ENCODE measurements at regions not wholly inside any gene's neighbourhood (a gene's known extent, or its start where the extent isn't known, plus 50 kb on each side); places are given as distances from the start of the nearest gene placed in this dataset.

GRCh38 chr6:9810286-9810685 is 604.6 kb downstream of the TFAP2A start:
- ATAC-seq (ENCODE audit: low read depth): no peak
- no peak for DNase-seq
- H3K27ac Mint-ChIP-seq: no peak overlapping the region
- no peaks in the 10 kb centered on the region for H3K4me1 Mint-ChIP-seq
- H3K9me3 Mint-ChIP-seq: peaks cover 3% of the 10 kb centered on the region
- H3K4me3 Mint-ChIP-seq: no peak overlapping the region
- no peaks in the 10 kb centered on the region for H3K36me3 Mint-ChIP-seq
- no peaks in the 10 kb centered on the region for H3K27me3 Mint-ChIP-seq
- POLR2A ChIA-PET: no interaction called here

GRCh38 chr6:9806195-9806594 is 608.7 kb downstream of the TFAP2A start:
- Mint-ChIP-seq H3K27ac (no peak overlapping the region), H3K9me3 (peaks cover 3% of the 10 kb centered on the region), H3K4me3 (no peak overlapping the region), H3K36me3 (no peaks in the 10 kb centered on the region), H3K27me3 (no peaks in the 10 kb centered on the region), H3K4me1 (no peaks in the 10 kb centered on the region)
- POLR2A ChIA-PET: no interaction called here
- ATAC-seq (ENCODE audit: low read depth) (no peak), DNase-seq (no peak)

GRCh38 chr6:9801249-9801754 is 613.6 kb downstream of the TFAP2A start:
- Mint-ChIP-seq H3K4me3 (no peak overlapping the region), H3K4me1 (no peaks in the 10 kb centered on the region), H3K27ac (no peak overlapping the region), H3K27me3 (no peaks in the 10 kb centered on the region), H3K9me3 (peaks cover 3% of the 10 kb centered on the region), H3K36me3 (no peaks in the 10 kb centered on the region)
- DNase-seq (no peak), ATAC-seq (ENCODE audit: low read depth) (no peak)
- POLR2A ChIA-PET: no interaction called here

GRCh38 chr6:9799582-9799981 is 615.3 kb downstream of the TFAP2A start:
- Mint-ChIP-seq H3K4me3 (no peak overlapping the region), H3K36me3 (no peaks in the 10 kb centered on the region), H3K9me3 (peaks cover 2% of the 10 kb centered on the region), H3K27ac (no peak overlapping the region), H3K4me1 (no peaks in the 10 kb centered on the region), H3K27me3 (no peaks in the 10 kb centered on the region)
- DNase-seq: no peak
- POLR2A ChIA-PET: no interaction called here
- ATAC-seq (ENCODE audit: low read depth): no peak

- POLR2A ChIA-PET: no interaction called here
- no peaks in the 10 kb centered on the region for H3K36me3 Mint-ChIP-seq
- H3K4me3 Mint-ChIP-seq: no peak overlapping the region
- H3K4me1 Mint-ChIP-seq: no peaks in the 10 kb centered on the region
- ATAC-seq (ENCODE audit: low read depth) (no peak), DNase-seq (no peak)
- H3K27me3 Mint-ChIP-seq: no peaks in the 10 kb centered on the region
- H3K9me3 Mint-ChIP-seq: peaks cover 2% of the 10 kb centered on the region
- H3K27ac Mint-ChIP-seq: no peak overlapping the region
Observed at GRCh38 chr6:9796827-9797226, 618.0 kb downstream of the TFAP2A start.

GRCh38 chr6:9795880-9796279 is 619.0 kb downstream of the TFAP2A start:
- H3K36me3 Mint-ChIP-seq: no peaks in the 10 kb centered on the region
- no peaks in the 10 kb centered on the region for H3K4me1 Mint-ChIP-seq
- no peak for ATAC-seq (ENCODE audit: low read depth)
- no peaks in the 10 kb centered on the region for H3K27me3 Mint-ChIP-seq
- POLR2A ChIA-PET: no interaction called here
- DNase-seq: no peak
- H3K27ac Mint-ChIP-seq: no peak overlapping the region
- no peak overlapping the region for H3K4me3 Mint-ChIP-seq
- peaks cover 2% of the 10 kb centered on the region for H3K9me3 Mint-ChIP-seq

GRCh38 chr6:9789201-9789600 is 625.7 kb downstream of the TFAP2A start:
- Mint-ChIP-seq H3K27me3 (no peaks in the 10 kb centered on the region), H3K27ac (no peak overlapping the region), H3K4me1 (no peaks in the 10 kb centered on the region), H3K9me3 (no peaks in the 10 kb centered on the region), H3K36me3 (no peaks in the 10 kb centered on the region), H3K4me3 (no peak overlapping the region)
- DNase-seq (no peak), ATAC-seq (ENCODE audit: low read depth) (no peak)
- POLR2A ChIA-PET: no interaction called here

- Mint-ChIP-seq H3K27ac (no peak overlapping the region), H3K4me3 (no peak overlapping the region), H3K4me1 (no peaks in the 10 kb centered on the region), H3K36me3 (no peaks in the 10 kb centered on the region), H3K27me3 (no peaks in the 10 kb centered on the region), H3K9me3 (no peaks in the 10 kb centered on the region)
- DNase-seq: no peak
- POLR2A ChIA-PET: no interaction called here
- ATAC-seq (ENCODE audit: low read depth): no peak
Observed at GRCh38 chr6:9784786-9785185, 630.1 kb downstream of the TFAP2A start.

GRCh38 chr6:9783567-9783966 is 631.3 kb downstream of the TFAP2A start:
- POLR2A ChIA-PET: no interaction called here
- H3K27me3 Mint-ChIP-seq: no peaks in the 10 kb centered on the region
- no peak for DNase-seq
- H3K4me1 Mint-ChIP-seq: no peaks in the 10 kb centered on the region
- no peak for ATAC-seq (ENCODE audit: low read depth)
- H3K4me3 Mint-ChIP-seq: no peak overlapping the region
- no peak overlapping the region for H3K27ac Mint-ChIP-seq
- no peaks in the 10 kb centered on the region for H3K36me3 Mint-ChIP-seq
- no peaks in the 10 kb centered on the region for H3K9me3 Mint-ChIP-seq

- POLR2A ChIA-PET: no interaction called here
- no peaks in the 10 kb centered on the region for H3K9me3 Mint-ChIP-seq
- no peak overlapping the region for H3K27ac Mint-ChIP-seq
- no peak overlapping the region for H3K4me3 Mint-ChIP-seq
- no peaks in the 10 kb centered on the region for H3K36me3 Mint-ChIP-seq
- H3K27me3 Mint-ChIP-seq: no peaks in the 10 kb centered on the region
- no peaks in the 10 kb centered on the region for H3K4me1 Mint-ChIP-seq
- DNase-seq (no peak), ATAC-seq (ENCODE audit: low read depth) (no peak)
Observed at GRCh38 chr6:9766240-9766915, 648.5 kb downstream of the TFAP2A start.

- H3K36me3 Mint-ChIP-seq: no peaks in the 10 kb centered on the region
- POLR2A ChIA-PET: no interaction called here
Observed at GRCh38 chr6:9761220-9761619, 653.7 kb downstream of the TFAP2A start.

GRCh38 chr6:9754515-9754914 is 660.4 kb downstream of the TFAP2A start:
- Mint-ChIP-seq H3K9me3 (peaks cover 2% of the 10 kb centered on the region), H3K27ac (no peak overlapping the region), H3K4me3 (no peak overlapping the region), H3K27me3 (no peaks in the 10 kb centered on the region), H3K36me3 (no peaks in the 10 kb centered on the region), H3K4me1 (no peaks in the 10 kb centered on the region)
- POLR2A ChIA-PET: no interaction called here
- no peak for DNase-seq
- no peak for ATAC-seq (ENCODE audit: low read depth)

More at GRCh38 chr6:9761220-9761619, 653.7 kb downstream of the TFAP2A start:
- no peaks in the 10 kb centered on the region for H3K9me3 Mint-ChIP-seq
- H3K27me3 Mint-ChIP-seq: no peaks in the 10 kb centered on the region
- H3K27ac Mint-ChIP-seq: no peak overlapping the region
- ATAC-seq (ENCODE audit: low read depth): no peak
- DNase-seq: no peak
- no peak overlapping the region for H3K4me3 Mint-ChIP-seq
- H3K4me1 Mint-ChIP-seq: no peaks in the 10 kb centered on the region

GRCh38 chr6:9745966-9746365 is 668.9 kb downstream of the TFAP2A start:
- ATAC-seq (ENCODE audit: low read depth) (no peak), DNase-seq (no peak)
- Mint-ChIP-seq H3K27ac (no peak overlapping the region), H3K4me3 (no peak overlapping the region), H3K9me3 (peaks cover 3% of the 10 kb centered on the region), H3K27me3 (no peaks in the 10 kb centered on the region), H3K4me1 (no peaks in the 10 kb centered on the region), H3K36me3 (no peaks in the 10 kb centered on the region)
- POLR2A ChIA-PET: no interaction called here

GRCh38 chr6:9745476-9745875 is 669.4 kb downstream of the TFAP2A start:
- POLR2A ChIA-PET: no interaction called here
- ATAC-seq (ENCODE audit: low read depth) (no peak), DNase-seq (no peak)
- H3K27ac Mint-ChIP-seq: no peak overlapping the region
- H3K4me1 Mint-ChIP-seq: no peaks in the 10 kb centered on the region
- no peak overlapping the region for H3K4me3 Mint-ChIP-seq
- H3K27me3 Mint-ChIP-seq: no peaks in the 10 kb centered on the region
- no peaks in the 10 kb centered on the region for H3K36me3 Mint-ChIP-seq
- H3K9me3 Mint-ChIP-seq: peaks cover 3% of the 10 kb centered on the region

GRCh38 chr6:9744119-9744518 is 670.8 kb downstream of the TFAP2A start:
- no peak for DNase-seq
- Mint-ChIP-seq H3K27ac (no peak overlapping the region), H3K36me3 (no peaks in the 10 kb centered on the region), H3K9me3 (peaks cover 3% of the 10 kb centered on the region), H3K27me3 (no peaks in the 10 kb centered on the region), H3K4me3 (no peak overlapping the region), H3K4me1 (no peaks in the 10 kb centered on the region)
- POLR2A ChIA-PET: no interaction called here
- no peak for ATAC-seq (ENCODE audit: low read depth)
